HG03571 (cell line): ENCODE measurements at regions not wholly inside any gene's neighbourhood (a gene's known extent, or its start where the extent isn't known, plus 50 kb on each side); places are given as distances from the start of the nearest gene placed in this dataset.
A peak's percentile ranks its signal among the peaks of the same experiment; 100 is the strongest.

Source experiments
- ATAC-seq: cut with Tn5 transposase; IDR thresholded peaks from one replicate; pipeline ENCODE4 v1.9.1; 2021; ENCODE audit not compliant: unreplicated experiment

- ATAC-seq: no peak
Observed at GRCh38 chr11:123305601-123306375, 110.7 kb upstream of the CLMP start.

DNA sequence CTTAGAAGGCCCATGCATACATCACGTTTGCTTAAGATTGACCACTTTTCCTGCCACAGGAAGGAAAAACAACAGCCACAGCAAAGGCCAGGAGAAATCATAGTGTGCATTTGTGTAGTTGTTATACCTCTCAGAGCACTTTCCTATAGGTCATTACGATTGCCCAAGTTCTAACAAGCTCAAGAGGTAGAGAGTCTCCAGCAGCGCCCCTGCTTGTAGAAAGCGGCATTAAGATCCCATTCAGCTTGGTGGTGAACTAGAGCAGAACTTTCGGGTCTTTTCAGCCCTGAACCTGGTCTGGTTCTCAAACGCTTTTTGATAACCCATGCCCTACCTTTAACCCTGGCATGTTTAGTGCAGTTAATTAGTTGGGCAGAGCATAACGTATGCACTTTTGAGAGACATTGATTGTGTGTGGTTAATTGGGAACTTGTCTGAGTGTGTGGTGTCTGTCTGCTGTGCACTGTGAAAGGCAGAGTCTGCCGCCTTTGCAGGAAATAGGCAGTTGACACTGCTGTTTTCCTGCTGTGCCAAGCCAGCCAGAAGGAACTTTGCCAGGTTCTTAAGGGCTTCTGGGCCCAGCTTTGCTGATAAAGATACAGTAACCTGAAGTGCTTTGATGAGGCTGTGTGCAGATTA is 109.9 kb upstream of the CLMP start:
- ATAC-seq: no peak

DNA sequence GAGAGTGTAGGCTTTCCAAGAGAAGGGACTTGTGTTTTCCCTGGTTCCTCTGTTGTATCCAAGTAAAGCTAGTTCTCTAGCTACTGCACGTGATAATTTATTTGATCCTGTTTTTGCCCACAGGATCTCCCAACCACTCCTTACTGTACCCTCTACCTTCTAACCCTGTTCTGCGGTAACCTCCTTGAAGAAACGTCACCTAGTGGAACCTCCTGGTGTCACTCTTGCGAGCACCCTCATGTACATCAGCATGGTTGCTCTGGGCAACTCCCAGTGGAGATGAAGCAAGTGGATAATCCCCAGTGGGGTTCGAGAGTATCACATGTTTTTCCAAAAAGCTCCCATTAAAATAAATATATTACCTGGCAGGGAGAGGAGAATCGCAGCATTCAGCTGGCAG is 108.9 kb upstream of the CLMP start:
- no peak for ATAC-seq

DNA sequence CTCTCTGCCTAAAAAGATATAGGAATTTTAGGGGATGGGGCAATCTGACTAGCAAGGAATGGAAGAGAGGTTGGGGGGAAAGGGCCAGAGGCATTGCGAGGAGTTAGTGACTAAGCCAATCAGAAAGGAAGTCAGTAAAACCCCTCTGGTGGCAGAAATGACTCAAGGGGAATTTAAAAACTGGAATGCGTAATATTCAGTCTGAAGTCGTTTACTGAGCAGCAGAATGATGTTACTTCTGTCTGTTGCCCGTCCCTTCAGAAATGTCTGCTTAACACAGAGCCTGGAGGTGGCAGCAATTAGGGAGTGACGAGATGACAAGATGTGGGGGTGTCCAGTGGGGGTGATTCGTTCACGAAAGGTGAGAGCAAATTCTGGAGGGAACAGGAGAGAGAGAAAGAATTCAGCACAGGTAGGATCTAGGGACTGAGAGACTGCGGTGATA is 107.7 kb upstream of the CLMP start:
- ATAC-seq: peak; percentile 42

- peak; percentile 66 for ATAC-seq
Observed at GRCh38 chr11:123301696-123302400, 106.8 kb upstream of the CLMP start.

DNA sequence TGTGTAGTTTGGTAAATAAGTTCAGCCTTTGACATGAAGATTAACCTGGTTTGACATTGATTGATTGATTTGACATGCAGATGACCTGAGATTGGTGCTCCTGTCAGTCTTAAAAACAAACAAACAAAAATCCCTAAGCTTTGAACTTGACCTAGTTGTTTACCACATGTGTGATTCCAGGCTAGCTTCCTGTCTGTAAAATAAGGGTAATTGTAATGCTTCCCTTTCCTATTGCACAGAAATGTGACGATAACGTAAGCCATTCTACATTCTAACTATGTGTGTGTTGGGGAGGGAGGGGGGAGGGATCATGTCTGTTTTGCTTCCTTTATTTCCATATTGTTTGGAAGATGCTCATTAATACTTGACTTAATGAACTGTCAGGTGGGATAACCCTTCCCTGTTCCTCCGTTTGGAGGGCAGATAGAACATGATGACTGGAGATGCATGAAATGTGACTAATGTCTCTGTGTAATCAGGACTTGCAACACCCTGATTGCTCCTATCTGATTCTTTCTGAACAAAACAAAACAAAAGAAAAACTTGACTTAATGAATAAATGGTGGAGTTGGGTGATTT is 106.1 kb upstream of the CLMP start:
- no peak for ATAC-seq

DNA sequence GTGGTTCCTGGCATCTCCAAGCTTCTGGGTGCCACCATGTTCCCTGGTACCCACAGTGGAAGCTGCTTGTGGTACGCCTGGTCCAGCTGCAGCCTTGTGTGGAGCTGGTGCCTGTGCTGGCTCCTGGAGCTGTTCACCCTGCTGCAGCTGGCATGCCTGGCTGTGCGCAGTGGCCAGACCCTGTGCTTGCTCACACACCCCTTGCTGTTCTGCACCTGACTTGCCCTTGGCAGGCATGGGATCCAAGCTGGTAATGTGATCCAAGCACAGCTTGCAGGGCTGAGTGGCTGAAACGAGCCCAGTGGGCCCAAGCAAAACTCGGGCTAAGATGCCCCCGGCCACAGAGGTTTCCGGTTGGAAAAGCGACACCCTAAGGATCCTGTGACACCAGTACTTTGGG is 104.7 kb upstream of the CLMP start:
- no peak for ATAC-seq

DNA sequence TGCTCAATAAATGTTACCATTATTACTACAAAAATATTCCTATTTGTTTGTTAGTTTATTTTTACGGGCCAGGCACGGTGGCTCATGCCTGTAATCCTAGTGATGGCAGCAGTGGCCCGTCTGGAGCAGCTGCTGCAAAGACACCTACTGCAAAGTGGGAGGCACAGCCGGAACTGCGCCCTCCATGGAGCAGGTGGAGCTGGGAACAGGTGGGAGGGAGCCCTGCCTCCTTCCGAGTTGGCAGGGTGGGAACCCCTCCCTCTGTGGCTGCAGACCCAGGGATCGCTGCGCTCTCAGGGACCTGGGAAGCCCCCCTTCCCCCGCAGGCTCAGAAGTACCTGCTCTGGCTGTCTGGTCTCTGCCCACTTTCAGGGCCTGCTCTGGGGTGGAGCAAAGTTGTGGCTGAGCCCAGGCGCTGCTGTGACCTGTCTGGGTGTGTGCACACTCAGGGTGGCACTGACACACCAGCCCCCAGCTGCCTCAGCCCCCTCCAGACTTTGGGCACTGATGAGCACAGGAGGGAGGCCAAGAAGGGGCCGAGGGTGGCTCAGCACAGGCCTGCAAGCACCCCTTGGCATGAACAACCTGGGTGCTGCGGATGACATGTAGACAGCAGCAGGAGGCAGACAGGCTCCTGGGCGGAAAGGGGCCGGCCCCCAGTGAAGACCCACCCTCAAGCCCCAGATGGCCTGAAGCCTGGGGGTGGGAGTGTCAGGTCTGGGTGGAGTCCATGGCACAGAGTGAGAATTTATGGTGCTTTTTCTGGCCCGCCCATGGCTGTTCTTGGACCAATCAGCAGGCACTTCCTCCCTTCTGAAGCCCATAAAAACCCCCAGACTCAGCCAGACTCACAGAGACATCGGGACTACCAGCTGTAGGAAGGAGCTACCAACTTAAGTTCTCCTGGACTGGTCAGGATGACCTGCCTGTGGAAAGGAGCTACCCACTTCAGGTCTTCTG is 103.7 kb upstream of the CLMP start:
- no peak for ATAC-seq

DNA sequence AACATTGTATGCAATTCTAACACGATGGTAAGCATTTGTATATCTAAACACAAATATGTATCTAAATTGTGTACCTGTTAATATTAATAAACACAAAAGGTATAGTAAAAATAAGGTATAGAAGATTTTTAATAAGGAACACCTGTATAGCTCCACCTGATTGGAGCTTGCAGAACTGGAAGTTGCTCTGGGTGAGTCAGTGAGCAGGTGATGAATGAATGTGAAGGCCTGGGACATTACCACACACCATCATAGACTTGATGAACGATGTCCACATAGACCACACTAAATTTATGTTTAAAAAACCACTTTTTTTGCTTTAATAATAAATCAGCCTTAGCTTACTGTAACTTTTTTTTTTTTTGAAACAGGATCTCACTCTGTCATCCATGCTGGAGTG is 97.6 kb upstream of the CLMP start:
- no peak for ATAC-seq

DNA sequence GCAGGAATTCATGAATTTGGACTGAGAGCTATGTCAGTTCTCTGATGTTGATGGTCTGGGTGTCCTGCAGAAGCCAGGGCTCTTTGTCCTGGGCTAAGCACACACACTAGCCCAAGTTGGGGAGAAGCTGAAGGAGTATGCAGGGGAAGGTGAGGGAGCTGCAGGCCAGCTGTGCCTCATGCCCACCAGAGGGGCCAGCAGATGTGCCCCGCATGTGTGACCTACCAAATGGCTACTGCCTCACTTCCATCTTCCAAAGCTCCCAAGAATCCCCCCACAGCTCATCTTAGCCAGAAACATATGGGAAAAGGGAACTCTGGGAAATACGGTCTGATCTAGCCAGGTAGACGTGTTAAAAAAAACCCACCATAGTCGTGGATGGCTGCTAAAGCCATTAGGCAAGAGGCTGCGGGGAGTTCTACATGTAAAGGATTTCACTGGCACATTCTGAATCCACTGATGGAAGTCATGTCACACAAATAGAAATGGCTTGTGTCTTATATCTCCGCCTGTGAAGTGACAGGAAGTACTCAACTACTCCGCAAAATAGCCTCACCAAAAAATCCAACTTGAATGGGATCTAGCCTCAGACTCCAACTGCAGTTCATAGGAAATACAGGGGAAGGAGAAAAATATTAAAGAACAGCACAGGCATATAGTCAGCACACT is 96.3 kb upstream of the CLMP start:
- no peak for ATAC-seq

DNA sequence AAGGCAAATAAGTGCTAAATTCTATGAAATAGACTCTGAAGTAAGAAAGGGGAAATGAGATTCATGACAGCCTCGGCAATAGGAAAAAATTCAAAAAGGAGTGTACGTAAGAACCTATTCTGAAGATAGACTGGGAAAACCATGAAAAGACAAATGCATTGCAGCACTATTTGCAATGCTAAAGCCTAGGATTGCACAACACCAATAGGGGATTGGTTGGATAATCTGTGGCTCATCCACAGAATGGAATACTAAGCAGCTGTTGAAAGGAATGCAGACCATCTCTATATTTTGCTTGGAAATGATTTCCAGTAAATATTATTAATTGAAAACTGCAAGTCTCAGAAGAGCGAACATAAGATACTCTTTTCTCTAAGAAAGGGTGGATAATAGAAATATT is 91.7 kb upstream of the CLMP start:
- ATAC-seq: no peak

DNA sequence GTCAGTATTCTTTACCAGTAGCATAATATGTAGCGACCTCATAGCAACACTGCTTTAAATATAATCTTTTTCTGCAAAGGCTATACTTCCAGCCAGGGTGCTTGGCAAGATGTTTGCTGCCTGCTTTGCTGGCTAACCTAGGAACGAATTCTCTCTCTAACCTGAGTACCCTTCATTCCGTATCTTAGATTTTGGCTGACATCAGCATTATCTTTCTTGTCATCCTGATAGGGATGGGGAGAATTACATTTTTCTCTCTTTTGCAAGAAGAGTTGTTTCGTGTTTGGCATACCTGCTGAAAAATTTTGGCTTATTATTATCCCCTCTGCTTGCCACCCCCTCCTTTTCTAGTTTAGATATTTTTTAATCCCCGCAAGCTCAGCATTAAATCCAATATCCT is 91.2 kb upstream of the CLMP start:
- no peak for ATAC-seq

DNA sequence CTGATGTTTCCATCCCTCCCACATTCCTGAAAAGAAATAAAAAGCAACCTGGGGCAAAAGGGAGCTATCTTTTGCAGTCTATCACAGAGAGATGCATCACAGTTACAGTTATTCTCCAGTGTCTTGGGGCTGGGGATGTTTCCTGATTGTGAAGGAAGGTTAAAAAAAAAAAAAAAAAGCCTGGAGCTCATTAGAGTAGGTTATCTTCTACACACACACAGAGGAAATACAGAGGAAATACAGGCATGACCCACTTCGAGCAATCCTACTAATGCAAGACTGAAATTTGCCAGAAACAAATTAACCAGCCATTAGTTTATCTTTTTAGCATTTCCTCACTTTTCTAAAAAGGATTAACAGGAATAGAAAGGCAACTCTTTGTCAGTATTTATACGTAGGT is 89.4 kb upstream of the CLMP start:
- no peak for ATAC-seq

GRCh38 chr11:123282597-123282996 is 87.5 kb upstream of the CLMP start:
- ATAC-seq: no peak

- no peak for ATAC-seq
Observed at GRCh38 chr11:123273616-123274015, 78.6 kb upstream of the CLMP start.

GRCh38 chr11:123272565-123272964 is 77.5 kb upstream of the CLMP start:
- no peak for ATAC-seq

GRCh38 chr11:123268156-123268555 is 73.1 kb upstream of the CLMP start:
- no peak for ATAC-seq

GRCh38 chr11:123265951-123266350 is 70.9 kb upstream of the CLMP start:
- ATAC-seq: no peak

- ATAC-seq: no peak
Observed at GRCh38 chr11:123264431-123264780, 69.4 kb upstream of the CLMP start.
